Hepatocyte (in vitro differentiated cells): ENCODE measurements at regions not wholly inside any gene's neighbourhood (a gene's known extent, or its start where the extent isn't known, plus 50 kb on each side); places are given as distances from the start of the nearest gene placed in this dataset.
"Not testable (repeated sequence)": the region's sequence is repeated elsewhere in the genome, so short reads cannot be mapped to it uniquely, and the experiment has no call there.

Experiments used
- DNase-seq: peaks from one replicate; pipeline ENCODE4 v3.0.0-alpha.2; 2016; ENCODE audit warnings: low spot score
- H2AFZ ChIP-seq: fragments of 200-600 bp; sonication (generic); 2 replicates; pipeline ENCODE4 v1.6.0; 2016; ENCODE audit warnings: antibody characterized with exemption, mild to moderate bottlenecking
- H3K27ac ChIP-seq: fragments of 200-600 bp; sonication (generic); 2 replicates; pipeline ENCODE4 v1.5.1; 2016; ENCODE audit warnings: mild to moderate bottlenecking
- H3K27me3 ChIP-seq: fragments of 200-600 bp; sonication (generic); 2 replicates; pipeline ENCODE4 v1.6.1; 2016
- H3K36me3 ChIP-seq: fragments of 200-600 bp; sonication (generic); replicated peaks from 2 replicates; pipeline ENCODE4 v1.5.1; 2016; ENCODE audit warnings: low read depth; ENCODE audit not compliant: insufficient read depth
- H3K4me1 ChIP-seq: fragments of 200-600 bp; sonication (generic); 2 replicates; pipeline ENCODE4 v1.5.1; 2016; ENCODE audit warnings: mild to moderate bottlenecking, moderate library complexity; ENCODE audit not compliant: insufficient read depth
- H3K4me2 ChIP-seq: fragments of 200-600 bp; sonication (generic); 2 replicates; pipeline ENCODE4 v1.6.0; 2016
- H3K4me3 ChIP-seq: fragments of 200-600 bp; sonication (generic); 2 replicates; pipeline ENCODE4 v1.5.1; 2016; ENCODE audit warnings: mild to moderate bottlenecking
- H3K79me2 ChIP-seq: fragments of 200-600 bp; sonication (generic); 2 replicates; pipeline ENCODE4 v1.6.0; 2017; ENCODE audit warnings: mild to moderate bottlenecking
- H3K9me2 ChIP-seq: fragments of 200-600 bp; sonication (generic); replicated peaks from 2 replicates; pipeline ENCODE4 v1.6.0; 2017; ENCODE audit warnings: mild to moderate bottlenecking; ENCODE audit not compliant: insufficient read depth
- H3K9me3 ChIP-seq: fragments of 200-600 bp; sonication (generic); 2 replicates; pipeline ENCODE4 v1.5.1; 2016; ENCODE audit warnings: low read depth, mild to moderate bottlenecking
- H4K20me1 ChIP-seq: fragments of 200-600 bp; sonication (generic); 2 replicates; pipeline ENCODE4 v1.6.0; 2016; ENCODE audit warnings: mild to moderate bottlenecking; ENCODE audit not compliant: insufficient read depth, poor library complexity, severe bottlenecking
- CTCF ChIP-seq: fragments of 200-600 bp; sonication (generic); IDR thresholded peaks from 2 replicates; pipeline ENCODE4 v1.5.1; 2016; ENCODE audit warnings: antibody characterized with exemption, mild to moderate bottlenecking; ENCODE audit not compliant: poor library complexity
- EZH2 ChIP-seq: fragments of 200-600 bp; sonication (generic); IDR thresholded peaks from 2 replicates; pipeline ENCODE4 v1.6.1; 2016; ENCODE audit warnings: antibody characterized with exemption, mild to moderate bottlenecking, borderline replicate concordance
- EZH2phosphoT487 ChIP-seq: fragments of 200-600 bp; sonication (generic); IDR thresholded peaks from one replicate; pipeline ENCODE4 v1.6.1; 2018; ENCODE audit warnings: antibody characterized with exemption, mild to moderate bottlenecking, low read depth, moderate library complexity; ENCODE audit not compliant: unreplicated experiment, severe bottlenecking
- WGBS: methylation state at CpG from one replicate; pipeline ENCODE4 v1.1.6; 2016; ENCODE audit warnings: low lambda C conversion rate; ENCODE audit errors: missing lambda C conversion rate; 5-methylcytosine and 5-hydroxymethylcytosine counted together

- no peak for DNase-seq
- no peaks in the 10 kb centered on the region for H3K36me3 ChIP-seq
- 100% methylated on average over 1 of the region's 1 CpG for WGBS
- no peak overlapping the region for H2AFZ ChIP-seq
- H3K4me1 ChIP-seq = no peaks in the 10 kb centered on the region
- H3K4me2 ChIP-seq = no peak overlapping the region
- no peaks in the 10 kb centered on the region for H3K9me3 ChIP-seq
- H3K27me3 ChIP-seq = no peaks in the 10 kb centered on the region
- no peaks in the 10 kb centered on the region for H3K9me2 ChIP-seq
- no peak overlapping the region for H3K4me3 ChIP-seq
- TF ChIP-seq EZH2 (no peak), EZH2phosphoT487 (no peak), CTCF (no peak)
- H3K79me2 ChIP-seq = no peaks in the 10 kb centered on the region
- no peak overlapping the region for H3K27ac ChIP-seq
- no peaks in the 10 kb centered on the region for H4K20me1 ChIP-seq
Measured at GRCh38 chr3:5357089-5357488, 169.6 kb downstream of the EDEM1 start.

DNA sequence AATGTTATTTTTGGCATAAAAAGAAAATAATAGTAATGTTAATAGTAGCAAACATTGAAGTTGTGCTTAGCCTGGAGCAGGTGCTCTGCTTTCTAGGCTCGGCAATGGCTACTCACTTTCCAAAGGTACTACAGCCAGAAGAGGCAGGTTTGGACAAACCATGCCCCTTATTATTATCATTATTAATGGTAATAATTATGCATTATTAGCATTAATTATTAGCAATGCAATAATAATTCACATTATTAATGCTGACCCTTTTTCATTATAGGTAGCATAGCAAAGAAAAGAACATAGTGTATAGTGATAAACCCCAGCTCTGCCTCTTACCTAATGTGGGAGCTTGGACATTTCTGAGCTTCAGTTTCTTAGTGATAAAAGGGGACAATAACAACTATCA lies 171.4 kb downstream of the EDEM1 start:
- WGBS = 97% methylated on average over 1 of the region's 1 CpG
- H2AFZ ChIP-seq = no peak overlapping the region
- H3K36me3 ChIP-seq = no peaks in the 10 kb centered on the region
- DNase-seq = no peak
- H3K9me2 ChIP-seq = no peaks in the 10 kb centered on the region
- no peak overlapping the region for H3K4me2 ChIP-seq
- H3K4me1 ChIP-seq = no peaks in the 10 kb centered on the region
- no peaks in the 10 kb centered on the region for H3K79me2 ChIP-seq
- no peaks in the 10 kb centered on the region for H4K20me1 ChIP-seq
- no peaks in the 10 kb centered on the region for H3K27me3 ChIP-seq
- H3K27ac ChIP-seq = no peak overlapping the region
- no peak overlapping the region for H3K4me3 ChIP-seq
- TF ChIP-seq EZH2 (no peak), EZH2phosphoT487 (no peak), CTCF (no peak)
- no peaks in the 10 kb centered on the region for H3K9me3 ChIP-seq

DNA sequence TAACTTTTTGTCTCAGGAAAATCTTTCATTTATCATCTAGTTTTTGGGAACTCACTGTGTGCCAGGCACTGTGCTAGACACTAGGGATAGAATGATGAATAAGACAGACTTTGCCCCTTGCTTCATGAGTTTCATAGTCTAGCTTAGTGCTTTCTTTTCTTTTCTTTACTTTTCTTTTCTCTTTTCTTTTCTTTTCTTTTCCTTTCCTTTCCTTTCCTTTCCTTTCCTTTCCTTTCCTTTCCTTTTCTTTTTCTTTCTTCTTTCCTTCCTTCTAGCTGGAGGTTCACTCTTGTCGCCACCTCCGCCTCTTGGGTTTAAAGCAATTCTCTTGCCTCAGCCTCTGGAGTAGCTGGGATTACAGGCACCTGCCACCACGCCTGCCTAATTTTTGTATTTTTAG lies 172.9 kb downstream of the EDEM1 start:
- H3K4me2 ChIP-seq = no peak overlapping the region
- no peak overlapping the region for H3K4me3 ChIP-seq
- 92% methylated on average over 3 of the region's 3 CpGs for WGBS
- H3K79me2 ChIP-seq = no peaks in the 10 kb centered on the region
- H4K20me1 ChIP-seq = no peaks in the 10 kb centered on the region
- no peaks in the 10 kb centered on the region for H3K9me3 ChIP-seq
- no peaks in the 10 kb centered on the region for H3K9me2 ChIP-seq
- DNase-seq = no peak
- no peaks in the 10 kb centered on the region for H3K36me3 ChIP-seq
- H2AFZ ChIP-seq = no peak overlapping the region
- H3K4me1 ChIP-seq = no peaks in the 10 kb centered on the region
- no peaks in the 10 kb centered on the region for H3K27me3 ChIP-seq
- no peak for TF ChIP-seq EZH2
- TF ChIP-seq EZH2phosphoT487 = no peak
- no peak overlapping the region for H3K27ac ChIP-seq

GRCh38 chr3:5366746-5367145 lies 179.2 kb downstream of the EDEM1 start:
- TF ChIP-seq EZH2 (no peak), CTCF (no peak), EZH2phosphoT487 (no peak)
- H4K20me1 ChIP-seq = no peaks in the 10 kb centered on the region
- no peaks in the 10 kb centered on the region for H3K9me2 ChIP-seq
- H3K36me3 ChIP-seq = no peaks in the 10 kb centered on the region
- H3K27me3 ChIP-seq = no peaks in the 10 kb centered on the region
- no peak overlapping the region for H2AFZ ChIP-seq
- H3K9me3 ChIP-seq = no peaks in the 10 kb centered on the region
- no peak overlapping the region for H3K4me3 ChIP-seq
- no peak for DNase-seq
- no peak overlapping the region for H3K27ac ChIP-seq
- no peaks in the 10 kb centered on the region for H3K79me2 ChIP-seq
- H3K4me2 ChIP-seq = no peak overlapping the region
- H3K4me1 ChIP-seq = no peaks in the 10 kb centered on the region

GRCh38 chr3:5371555-5371954 lies 184.0 kb downstream of the EDEM1 start:
- H3K4me1 ChIP-seq, H3K27ac ChIP-seq, H3K4me2 ChIP-seq, H3K79me2 ChIP-seq, H3K27me3 ChIP-seq, H4K20me1 ChIP-seq, H3K36me3 ChIP-seq, H3K9me2 ChIP-seq, H3K4me3 ChIP-seq, H3K9me3 ChIP-seq, H2AFZ ChIP-seq, DNase-seq: not testable (repeated sequence)
- WGBS = 98% methylated on average over 2 of the region's 2 CpGs
